ENCODE measurements at regions not wholly inside any gene's neighbourhood (a gene's known extent, or its start where the extent isn't known, plus 50 kb on each side); places are given as distances from the start of the nearest gene placed in this dataset.

DNA sequence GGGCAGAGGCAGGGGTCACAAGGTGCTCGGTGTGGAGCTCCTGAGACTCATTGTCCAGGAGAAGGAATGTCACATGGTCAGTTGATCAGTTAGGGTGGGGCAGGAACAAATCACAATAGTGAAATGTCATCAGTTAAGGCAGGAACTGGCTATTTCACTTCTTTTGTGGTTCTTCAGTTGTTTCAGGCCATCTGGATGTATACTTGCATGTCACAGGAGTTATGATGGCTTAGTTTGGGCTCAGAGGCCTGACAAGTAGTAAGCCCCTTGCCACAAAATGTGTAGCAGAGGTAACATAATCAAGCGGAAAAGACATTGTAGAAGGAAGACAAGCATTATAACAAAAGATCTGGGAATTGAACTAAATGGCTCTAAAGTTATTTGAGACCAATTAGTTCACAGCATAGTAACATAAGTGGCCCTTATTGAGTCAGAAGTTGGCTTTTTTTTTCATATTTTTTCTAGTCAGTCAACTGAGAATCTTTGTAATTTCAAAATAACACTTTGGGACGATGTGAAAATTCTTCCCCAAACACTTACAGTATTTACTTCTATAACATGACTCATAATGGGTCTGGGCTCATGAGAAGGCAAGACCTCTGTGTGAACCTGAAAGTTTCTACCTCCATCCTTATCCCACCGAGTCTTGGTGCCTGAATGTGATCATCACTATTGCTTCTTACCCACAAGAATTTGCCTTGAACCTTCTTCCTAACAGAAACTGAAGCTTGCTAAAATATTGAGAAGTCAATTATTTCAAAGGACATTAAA is 137.0 kb upstream of the DPT start:
- H3K4me3 Mint-ChIP-seq, result no peak overlapping the region
- no peaks in the 10 kb centered on the region for H3K36me3 Mint-ChIP-seq (ENCODE audit: low read depth)
- intact Hi-C loops (cut with micrococcal nuclease), result no loop called here
- no peak overlapping the region for H3K27ac Mint-ChIP-seq
- H3K4me1 Mint-ChIP-seq (ENCODE audit: low read depth), result no peaks in the 10 kb centered on the region
- no peaks in the 10 kb centered on the region for H3K27me3 Mint-ChIP-seq
- peaks cover 43% of the 10 kb centered on the region for H3K9me3 Mint-ChIP-seq

DNA sequence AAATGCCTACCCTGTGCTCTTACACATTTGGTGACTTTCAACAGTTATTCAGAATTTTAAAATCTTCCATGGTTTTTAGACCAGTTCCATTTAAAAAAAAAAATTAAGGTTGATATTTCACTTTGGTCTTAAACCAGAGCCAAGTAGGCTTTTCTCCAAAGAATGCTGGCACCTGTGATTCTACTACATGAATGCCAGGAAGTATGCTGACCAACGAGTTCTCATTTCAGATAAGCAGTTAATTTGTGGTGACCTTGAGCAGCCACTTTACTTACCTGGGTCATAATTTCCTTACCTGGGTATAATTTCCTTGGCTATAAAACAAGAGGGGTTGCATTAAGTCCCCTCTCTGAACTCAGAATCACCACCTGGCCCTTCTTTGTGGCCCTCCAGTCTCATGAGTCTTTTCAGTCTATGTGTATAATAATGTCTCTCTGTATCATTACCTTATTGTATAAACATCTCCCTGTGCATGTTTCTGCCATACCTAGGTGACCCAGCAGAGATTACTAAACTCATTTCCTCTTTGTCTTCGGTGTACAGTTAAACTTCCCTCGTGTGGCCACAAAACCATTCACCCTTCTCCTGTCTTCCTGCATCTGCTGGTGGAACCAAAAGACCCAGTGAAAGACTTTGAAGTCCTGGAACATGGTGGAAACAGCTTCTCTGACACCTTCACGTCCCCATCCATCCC is 139.1 kb upstream of the DPT start:
- intact Hi-C loops (cut with micrococcal nuclease), result no loop called here
- Mint-ChIP-seq H3K27me3 (no peaks in the 10 kb centered on the region), H3K4me3 (no peak overlapping the region), H3K36me3 (ENCODE audit: low read depth) (no peaks in the 10 kb centered on the region), H3K4me1 (ENCODE audit: low read depth) (no peaks in the 10 kb centered on the region), H3K9me3 (peaks cover 43% of the 10 kb centered on the region), H3K27ac (no peak overlapping the region)

GRCh38 chr1:168871531-168871930 is 142.5 kb upstream of the DPT start:
- Mint-ChIP-seq H3K9me3 (peaks cover 22% of the 10 kb centered on the region), H3K4me3 (no peak overlapping the region), H3K27ac (no peak overlapping the region), H3K27me3 (no peaks in the 10 kb centered on the region), H3K36me3 (ENCODE audit: low read depth) (no peaks in the 10 kb centered on the region), H3K4me1 (ENCODE audit: low read depth) (no peaks in the 10 kb centered on the region)
- intact Hi-C loops (cut with micrococcal nuclease), result no loop called here

- Mint-ChIP-seq H3K9me3 (no peaks in the 10 kb centered on the region), H3K36me3 (ENCODE audit: low read depth) (no peaks in the 10 kb centered on the region), H3K27ac (no peak overlapping the region), H3K4me3 (no peak overlapping the region), H3K4me1 (ENCODE audit: low read depth) (no peaks in the 10 kb centered on the region), H3K27me3 (no peaks in the 10 kb centered on the region)
- intact Hi-C loops (cut with micrococcal nuclease), result no loop called here
Observed at GRCh38 chr1:168875831-168876230, 146.8 kb upstream of the DPT start.

DNA sequence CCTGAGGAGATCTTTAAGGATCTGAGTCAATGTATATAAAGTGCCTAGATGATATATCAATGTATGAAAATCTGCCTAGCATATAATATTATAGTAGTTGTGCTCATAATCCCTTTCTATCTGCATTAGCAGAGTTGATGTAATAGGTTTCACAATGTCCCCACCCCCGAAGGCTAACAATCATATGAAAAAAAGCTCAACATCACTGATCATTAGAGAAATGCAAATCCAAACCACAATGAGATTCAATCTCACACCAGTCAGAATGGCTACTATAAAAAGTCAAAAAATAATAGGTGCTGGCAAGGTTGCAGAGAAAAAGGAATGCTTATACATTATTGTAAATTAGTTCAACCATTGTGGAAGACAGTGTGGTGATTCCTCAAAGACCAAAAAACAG is 147.8 kb upstream of the DPT start:
- Mint-ChIP-seq H3K4me1 (ENCODE audit: low read depth) (no peaks in the 10 kb centered on the region), H3K4me3 (no peak overlapping the region), H3K36me3 (ENCODE audit: low read depth) (no peaks in the 10 kb centered on the region), H3K27ac (no peak overlapping the region), H3K9me3 (no peaks in the 10 kb centered on the region), H3K27me3 (no peaks in the 10 kb centered on the region)
- intact Hi-C loops (cut with micrococcal nuclease), result no loop called here

- no peaks in the 10 kb centered on the region for H3K9me3 Mint-ChIP-seq
- no peak overlapping the region for H3K27ac Mint-ChIP-seq
- no peaks in the 10 kb centered on the region for H3K4me1 Mint-ChIP-seq (ENCODE audit: low read depth)
- intact Hi-C loops (cut with micrococcal nuclease), result no loop called here
- no peak overlapping the region for H3K4me3 Mint-ChIP-seq
- no peaks in the 10 kb centered on the region for H3K36me3 Mint-ChIP-seq (ENCODE audit: low read depth)
- H3K27me3 Mint-ChIP-seq, result no peaks in the 10 kb centered on the region
Observed at GRCh38 chr1:168879896-168880734, 151.1 kb upstream of the DPT start.

- Mint-ChIP-seq H3K27me3 (no peaks in the 10 kb centered on the region), H3K27ac (no peak overlapping the region), H3K9me3 (no peaks in the 10 kb centered on the region), H3K36me3 (ENCODE audit: low read depth) (no peaks in the 10 kb centered on the region), H3K4me1 (ENCODE audit: low read depth) (no peaks in the 10 kb centered on the region), H3K4me3 (no peak overlapping the region)
- intact Hi-C loops (cut with micrococcal nuclease), result no loop called here
Observed at GRCh38 chr1:168881656-168882260, 152.8 kb upstream of the DPT start.

DNA sequence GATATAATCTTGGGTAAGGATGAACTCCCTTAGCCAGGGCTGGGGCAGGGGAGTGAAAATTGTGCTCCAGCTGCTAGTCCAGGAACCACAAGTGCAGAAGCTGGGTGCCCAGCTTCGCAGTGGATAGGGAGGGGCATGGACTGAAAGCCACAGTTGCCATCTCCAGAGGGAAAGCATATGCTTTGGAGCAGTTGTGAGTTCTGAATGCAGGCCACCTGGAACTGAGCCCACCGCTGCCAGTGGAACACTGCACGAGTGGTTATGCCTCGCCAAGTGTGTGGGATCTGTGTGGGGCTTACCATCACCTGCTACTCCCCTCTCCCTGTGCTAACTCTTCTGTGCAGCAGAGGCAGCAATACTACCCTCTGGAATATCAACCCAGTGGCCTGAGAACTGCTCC is 158.4 kb upstream of the DPT start:
- Mint-ChIP-seq H3K4me3 (no peak overlapping the region), H3K36me3 (ENCODE audit: low read depth) (no peaks in the 10 kb centered on the region), H3K27ac (no peak overlapping the region), H3K4me1 (ENCODE audit: low read depth) (no peaks in the 10 kb centered on the region), H3K9me3 (peaks cover 9% of the 10 kb centered on the region), H3K27me3 (no peaks in the 10 kb centered on the region)
- intact Hi-C loops (cut with micrococcal nuclease), result no loop called here

- Mint-ChIP-seq H3K27ac (no peak overlapping the region), H3K36me3 (ENCODE audit: low read depth) (no peaks in the 10 kb centered on the region), H3K4me3 (no peak overlapping the region), H3K9me3 (peaks cover 9% of the 10 kb centered on the region), H3K27me3 (no peaks in the 10 kb centered on the region), H3K4me1 (ENCODE audit: low read depth) (no peaks in the 10 kb centered on the region)
- intact Hi-C loops (cut with micrococcal nuclease), result no loop called here
Observed at GRCh38 chr1:168888418-168888817, 159.4 kb upstream of the DPT start.

DNA sequence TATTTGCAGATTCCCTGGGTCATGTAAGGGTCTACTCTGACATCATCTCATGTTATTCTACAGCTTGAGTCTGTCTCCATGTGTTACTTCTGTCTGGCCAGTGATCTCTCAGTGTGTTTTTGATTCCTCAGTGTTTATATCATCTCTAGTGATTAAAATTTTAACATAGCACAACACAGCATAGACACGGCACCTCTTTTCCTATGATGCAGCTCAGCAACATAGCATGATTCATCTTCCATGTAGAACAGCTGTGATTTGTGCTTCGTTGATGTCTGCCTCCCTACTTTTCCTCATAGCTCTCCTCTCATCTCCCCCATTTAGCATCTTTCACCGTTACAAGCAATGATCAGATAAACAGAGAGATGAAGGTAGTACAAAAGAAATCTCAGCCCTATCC is 163.9 kb upstream of the DPT start:
- H3K9me3 Mint-ChIP-seq, result peaks cover 7% of the 10 kb centered on the region
- intact Hi-C loops (cut with micrococcal nuclease), result no loop called here
- no peaks in the 10 kb centered on the region for H3K36me3 Mint-ChIP-seq (ENCODE audit: low read depth)
- H3K4me3 Mint-ChIP-seq, result no peak overlapping the region
- no peaks in the 10 kb centered on the region for H3K4me1 Mint-ChIP-seq (ENCODE audit: low read depth)
- no peak overlapping the region for H3K27ac Mint-ChIP-seq
- peaks cover 14% of the 10 kb centered on the region for H3K27me3 Mint-ChIP-seq

DNA sequence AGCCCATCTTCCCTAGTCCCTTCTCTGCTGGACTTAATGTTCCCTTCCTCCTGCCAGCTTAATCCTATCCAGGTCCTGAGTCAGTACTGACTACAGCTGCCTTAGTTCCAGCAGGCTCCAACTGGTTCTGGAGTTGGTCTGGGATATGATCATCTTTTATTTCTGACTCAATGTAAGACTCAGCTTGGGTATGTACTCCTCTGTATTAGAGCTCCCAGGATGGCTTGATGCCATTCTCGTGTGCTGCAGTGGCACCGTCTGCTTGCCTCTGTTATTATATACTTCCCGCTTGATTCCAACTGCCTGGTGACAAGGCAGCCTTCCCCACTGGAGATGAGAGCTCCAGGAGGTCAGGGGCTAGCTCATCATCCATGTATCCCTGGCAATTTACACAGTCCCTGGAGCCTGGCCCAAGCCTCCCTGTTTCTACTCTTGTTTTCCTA is 164.4 kb upstream of the DPT start:
- H3K4me3 Mint-ChIP-seq, result no peak overlapping the region
- H3K4me1 Mint-ChIP-seq (ENCODE audit: low read depth), result no peaks in the 10 kb centered on the region
- peaks cover 15% of the 10 kb centered on the region for H3K27me3 Mint-ChIP-seq
- H3K9me3 Mint-ChIP-seq, result peaks cover 2% of the 10 kb centered on the region
- H3K36me3 Mint-ChIP-seq (ENCODE audit: low read depth), result no peaks in the 10 kb centered on the region
- H3K27ac Mint-ChIP-seq, result no peak overlapping the region
- intact Hi-C loops (cut with micrococcal nuclease), result no loop called here

- H3K27me3 Mint-ChIP-seq, result peaks cover 15% of the 10 kb centered on the region
Observed at GRCh38 chr1:168894397-168894903, 165.4 kb upstream of the DPT start.

DNA sequence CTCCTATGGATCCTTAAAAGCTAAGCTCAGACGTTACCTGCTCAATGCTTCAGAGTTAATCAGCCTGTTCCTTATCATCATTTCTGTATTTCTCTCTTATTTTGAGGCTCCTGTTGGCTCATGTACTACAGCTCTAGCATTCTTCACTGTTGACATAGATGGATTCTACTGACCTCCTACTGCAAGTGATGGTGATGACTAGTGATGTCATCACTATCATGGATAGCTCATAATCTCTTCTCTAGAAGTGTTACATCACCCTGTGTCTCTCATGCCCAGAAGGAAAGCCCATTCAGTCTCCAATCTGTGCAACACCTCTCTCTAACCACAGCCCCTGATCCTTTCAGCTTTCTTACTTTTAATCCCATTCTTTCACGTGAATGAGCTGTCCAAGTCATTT is 168.2 kb upstream of the DPT start:
- H3K27me3 Mint-ChIP-seq, result peaks cover 15% of the 10 kb centered on the region
- no peaks in the 10 kb centered on the region for H3K4me1 Mint-ChIP-seq (ENCODE audit: low read depth)
- no peaks in the 10 kb centered on the region for H3K36me3 Mint-ChIP-seq (ENCODE audit: low read depth)
- H3K27ac Mint-ChIP-seq, result no peak overlapping the region
- no peaks in the 10 kb centered on the region for H3K9me3 Mint-ChIP-seq
- intact Hi-C loops (cut with micrococcal nuclease), result no loop called here
- H3K4me3 Mint-ChIP-seq, result no peak overlapping the region

More at GRCh38 chr1:168894397-168894903, 165.4 kb upstream of the DPT start:
- no peaks in the 10 kb centered on the region for H3K36me3 Mint-ChIP-seq (ENCODE audit: low read depth)
- intact Hi-C loops (cut with micrococcal nuclease), result no loop called here
- H3K4me3 Mint-ChIP-seq, result no peak overlapping the region
- no peaks in the 10 kb centered on the region for H3K9me3 Mint-ChIP-seq
- H3K4me1 Mint-ChIP-seq (ENCODE audit: low read depth), result no peaks in the 10 kb centered on the region
- no peak overlapping the region for H3K27ac Mint-ChIP-seq
